Dermis blood vessel endothelial cell (primary cell): ENCODE measurements at regions not wholly inside any gene's neighbourhood (a gene's known extent, or its start where the extent isn't known, plus 50 kb on each side); places are given as distances from the start of the nearest gene placed in this dataset.
"Not testable (repeated sequence)": the region's sequence is repeated elsewhere in the genome, so short reads cannot be mapped to it uniquely, and the experiment has no call there.

ENCODE experiments used
- DNase-seq: peaks from one replicate; pipeline ENCODE4 v3.0.0; 2010

DNA sequence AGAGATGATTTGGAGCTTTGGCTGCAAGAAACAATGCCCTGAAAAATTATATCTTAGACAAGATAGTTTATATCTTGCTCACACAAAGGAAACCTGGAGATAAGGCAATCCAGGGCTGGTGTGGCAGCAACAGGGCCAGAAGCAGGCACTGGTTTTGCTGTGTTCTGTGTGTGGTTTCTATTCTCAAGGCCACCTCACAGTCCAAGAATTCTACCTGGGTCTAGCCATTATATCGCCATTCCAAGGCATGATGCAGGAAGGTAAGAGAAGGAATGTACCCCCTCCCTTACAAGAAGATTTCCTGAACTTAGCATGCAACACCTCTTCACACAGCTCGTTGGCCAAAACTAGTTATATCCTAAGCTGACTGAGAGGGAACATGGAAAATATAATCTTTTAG, 74.5 kb upstream of the MEGF10 start:
- DNase-seq = no peak

DNA sequence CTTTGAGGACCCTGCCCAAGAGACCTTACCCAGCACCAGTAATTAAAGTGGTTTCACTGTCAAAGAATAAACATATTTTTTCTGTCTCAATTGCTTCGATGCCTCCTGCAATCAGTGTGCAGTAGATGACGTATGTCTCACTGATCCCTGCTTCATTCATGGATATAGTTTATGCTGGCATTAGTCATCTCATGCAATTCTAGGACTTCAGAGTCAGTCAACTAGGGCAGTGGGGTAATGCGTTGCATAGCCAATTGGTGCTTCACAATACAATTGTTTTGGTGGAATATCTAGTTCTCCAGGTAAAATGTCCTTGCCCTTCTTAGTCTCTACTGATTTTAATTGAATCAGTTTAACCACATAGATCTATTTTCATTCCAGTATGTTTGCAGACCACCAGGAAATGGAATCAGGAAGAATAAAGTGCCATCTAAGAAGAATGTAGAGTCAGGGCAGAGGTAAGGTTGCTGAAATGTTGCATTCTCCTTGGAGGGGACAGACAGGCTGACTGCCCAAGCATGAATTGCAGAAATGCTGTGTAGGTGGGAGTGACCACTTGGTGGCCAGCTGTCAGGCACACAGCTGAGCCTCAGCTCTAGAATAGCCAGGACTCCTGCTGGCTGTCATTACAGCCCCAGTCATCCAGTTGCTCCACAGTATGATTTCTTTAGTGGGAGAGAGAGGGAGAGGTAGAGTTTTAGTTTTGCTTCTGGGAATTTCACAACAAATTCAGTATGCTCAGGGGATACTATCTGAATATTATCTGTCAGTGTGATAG, 73.5 kb upstream of the MEGF10 start:
- DNase-seq = no peak

DNA sequence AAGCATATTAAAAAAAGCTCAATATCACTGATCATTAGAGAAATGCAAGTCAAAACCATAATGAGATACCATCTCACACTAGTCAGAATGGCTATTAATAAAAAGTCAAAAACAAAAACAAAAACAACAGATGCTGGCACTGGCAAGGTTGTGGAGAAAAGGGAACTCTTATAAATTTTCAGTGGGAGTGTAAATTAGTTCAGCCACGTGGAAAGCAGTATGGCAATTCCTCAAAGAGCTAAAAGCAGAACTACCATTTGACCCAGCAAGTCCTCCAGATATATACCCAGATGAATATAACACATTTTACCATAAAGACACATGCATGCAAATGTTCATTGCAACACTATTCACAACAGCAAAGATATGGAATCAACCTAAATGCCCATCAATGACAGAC, 68.7 kb upstream of the MEGF10 start:
- not testable (repeated sequence) for DNase-seq

DNA sequence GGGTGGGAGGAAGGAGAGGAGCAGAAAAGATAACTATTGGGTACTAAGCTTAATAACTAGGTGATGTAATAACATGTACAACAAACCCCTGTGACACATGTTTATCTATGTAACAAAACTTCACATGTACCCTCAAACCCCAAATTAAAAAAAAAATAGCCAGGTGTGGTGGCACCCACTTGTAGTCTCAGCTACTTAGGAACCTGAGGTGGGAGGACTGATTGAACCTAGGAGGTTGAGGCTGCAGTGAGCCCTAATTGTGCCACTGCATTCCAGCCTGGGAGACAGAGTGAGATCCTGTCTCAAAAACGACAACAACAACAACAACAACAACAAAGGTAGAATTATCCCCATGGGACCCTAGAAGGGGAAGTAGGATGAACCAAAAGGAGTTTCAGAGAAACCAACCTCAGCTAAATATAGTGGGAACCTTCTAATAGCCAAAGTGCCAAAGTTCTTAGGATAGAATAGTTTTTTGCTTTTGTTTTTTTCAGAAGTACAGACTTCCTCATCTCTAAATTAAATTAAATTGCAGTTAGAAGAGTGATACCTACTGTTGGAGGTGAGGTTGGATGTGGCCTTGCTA, 67.9 kb upstream of the MEGF10 start:
- DNase-seq = not testable (repeated sequence)

DNA sequence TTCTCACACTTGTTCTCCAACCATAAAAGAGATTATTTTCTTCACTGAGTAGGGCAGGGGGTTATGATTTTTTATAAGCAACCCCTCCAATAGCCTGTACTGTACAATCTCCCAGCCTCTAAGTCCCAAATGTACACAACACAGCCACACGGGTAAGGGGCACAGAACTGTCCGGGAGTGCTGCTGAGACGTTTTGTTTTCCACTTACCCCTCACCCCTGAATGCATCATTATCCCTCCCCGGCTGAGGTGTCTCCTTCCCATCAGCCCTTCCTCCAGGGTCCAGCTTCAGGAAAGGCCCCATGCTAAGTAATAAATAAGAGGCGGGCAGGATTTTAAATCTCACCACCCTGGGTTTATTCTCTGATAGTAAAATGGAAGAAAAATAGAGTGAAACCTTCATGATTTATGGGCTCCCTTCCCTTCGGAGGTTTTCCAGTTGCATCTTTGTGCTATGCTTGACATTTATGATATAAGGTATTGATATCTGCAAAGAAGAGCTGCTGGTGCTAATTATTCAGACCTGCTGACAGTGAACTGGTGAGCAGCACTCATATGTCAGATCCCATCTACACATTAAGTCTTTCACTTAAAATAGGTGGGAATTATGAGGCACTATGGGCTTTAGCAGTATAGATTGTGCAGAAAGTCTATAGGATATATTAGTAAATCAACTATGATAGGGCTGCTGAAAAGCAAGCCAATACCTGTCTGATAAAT, 67.2 kb upstream of the MEGF10 start:
- DNase-seq = no peak

DNA sequence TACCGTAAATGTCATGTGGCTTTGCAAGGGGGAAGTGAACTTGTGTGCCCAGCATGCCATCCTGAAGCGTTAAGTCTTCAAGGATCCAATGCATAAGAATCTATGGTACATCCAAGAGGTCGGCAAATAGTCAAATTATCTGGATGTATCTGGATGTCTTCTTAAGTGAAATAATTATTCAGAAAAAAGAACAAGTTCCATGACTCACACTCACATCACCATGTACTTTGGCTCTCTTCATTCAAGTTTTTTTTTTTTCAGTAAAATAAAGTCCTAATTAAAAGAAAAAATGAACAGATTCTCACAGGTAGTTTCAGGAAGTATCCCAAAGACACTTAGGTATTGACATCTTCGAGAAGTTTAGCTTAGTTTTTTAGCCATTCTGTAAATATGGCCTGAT, 62.7 kb upstream of the MEGF10 start:
- DNase-seq = no peak

DNA sequence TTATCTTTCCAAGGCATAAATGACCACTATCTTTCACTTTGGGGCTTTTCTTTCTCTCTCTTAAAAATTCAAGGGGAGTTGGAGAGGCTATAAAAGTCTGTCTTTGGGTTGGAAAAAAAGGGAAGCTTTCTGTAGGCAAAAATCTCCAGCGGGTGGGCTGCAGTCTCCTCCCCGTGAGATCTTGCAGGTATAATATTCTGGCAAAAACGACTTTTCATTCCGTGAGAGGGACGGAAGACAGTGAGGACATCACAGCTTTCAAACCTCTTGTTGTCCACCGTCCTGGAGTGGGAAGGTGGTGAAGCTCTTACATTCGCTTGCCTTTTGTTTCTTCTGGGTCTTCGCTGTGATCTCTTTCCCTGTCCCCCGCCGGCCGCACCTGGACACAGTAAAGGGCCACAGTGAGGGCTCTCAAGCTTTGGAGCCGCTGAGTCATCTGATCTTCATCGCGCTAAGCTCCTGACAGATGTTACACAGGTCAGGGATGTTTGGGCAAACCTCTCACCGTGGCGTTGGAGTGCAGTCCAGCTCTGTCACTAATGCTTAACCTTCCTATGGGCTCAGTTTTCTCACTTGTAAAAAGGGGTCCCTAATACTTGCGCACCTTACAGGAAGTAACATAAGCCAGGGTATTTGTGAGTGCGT, 61.9 kb upstream of the MEGF10 start:
- no peak for DNase-seq

DNA sequence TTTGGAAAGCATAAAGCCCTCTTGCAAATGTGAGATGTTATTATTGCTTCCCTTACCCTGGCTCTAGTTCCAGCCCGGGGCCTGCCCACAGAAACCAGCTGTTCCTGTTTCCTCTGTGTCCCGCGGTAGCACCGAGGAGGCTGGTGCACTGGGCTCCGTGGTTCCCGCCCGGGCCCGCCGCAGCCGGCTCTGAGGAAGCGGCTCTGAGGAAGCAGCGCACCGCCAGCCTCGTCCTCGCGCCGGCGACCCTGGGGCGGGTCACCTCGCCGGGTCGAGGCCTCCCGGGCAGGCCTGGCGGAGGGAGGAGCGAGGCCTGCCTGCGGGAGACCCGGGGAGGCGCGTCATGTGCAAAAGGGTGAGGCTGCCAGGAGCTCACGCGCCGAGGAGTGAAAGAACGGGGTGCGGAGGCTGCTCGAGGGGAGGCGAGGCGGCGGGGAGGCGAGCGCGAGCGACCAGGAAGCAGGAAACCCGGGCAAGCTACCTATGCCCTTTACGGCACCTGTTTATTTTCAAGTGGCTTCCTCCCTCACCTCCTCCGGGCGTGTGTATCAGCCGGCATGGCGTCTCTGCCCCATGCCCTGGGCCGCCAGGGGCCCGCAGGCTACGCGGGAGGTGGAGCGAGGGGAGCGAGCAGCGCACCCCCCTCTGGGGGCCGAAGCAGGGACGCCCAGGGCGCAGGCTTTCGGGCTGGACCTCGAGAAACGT, 61.3 kb upstream of the MEGF10 start:
- DNase-seq = peak; percentile 65

DNA sequence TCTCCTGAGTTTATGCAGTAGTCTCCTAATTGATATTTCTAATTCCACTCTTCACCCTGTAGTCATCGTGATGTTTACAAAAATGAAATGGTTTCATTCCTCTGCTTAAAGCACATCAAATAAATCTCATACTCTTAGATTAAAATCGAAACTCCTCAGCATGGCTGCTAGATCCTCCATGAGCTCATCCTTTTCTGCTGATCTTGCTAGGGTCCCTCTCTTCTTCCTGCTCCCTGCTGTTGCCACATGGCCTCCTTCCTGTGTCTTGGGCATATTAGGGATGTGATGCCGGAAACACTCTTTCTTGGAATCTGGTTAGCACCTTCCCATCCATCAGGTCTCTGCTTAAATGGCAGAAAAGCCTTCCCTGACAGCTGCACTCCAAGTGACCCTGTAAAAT, 59.5 kb upstream of the MEGF10 start:
- DNase-seq = no peak

DNA sequence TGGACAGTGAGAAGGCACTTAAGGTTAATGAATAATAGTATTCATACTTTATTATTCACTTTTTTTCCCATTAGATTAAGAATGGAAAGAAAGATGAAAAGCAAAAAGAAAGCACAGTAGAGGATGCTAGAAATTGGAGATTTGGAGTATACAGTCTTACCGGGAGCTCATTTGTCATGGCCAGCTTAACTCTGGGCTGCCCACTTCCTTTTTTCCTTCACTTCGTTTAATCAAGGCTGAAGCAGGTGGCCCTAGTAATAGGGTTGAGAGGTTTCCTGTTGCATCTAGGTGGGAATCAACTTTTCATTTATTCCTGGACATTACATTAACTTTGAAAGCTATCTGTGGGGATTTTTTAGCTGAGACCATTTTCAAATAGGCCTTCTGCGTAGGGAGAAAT, 57.0 kb upstream of the MEGF10 start:
- no peak for DNase-seq

DNA sequence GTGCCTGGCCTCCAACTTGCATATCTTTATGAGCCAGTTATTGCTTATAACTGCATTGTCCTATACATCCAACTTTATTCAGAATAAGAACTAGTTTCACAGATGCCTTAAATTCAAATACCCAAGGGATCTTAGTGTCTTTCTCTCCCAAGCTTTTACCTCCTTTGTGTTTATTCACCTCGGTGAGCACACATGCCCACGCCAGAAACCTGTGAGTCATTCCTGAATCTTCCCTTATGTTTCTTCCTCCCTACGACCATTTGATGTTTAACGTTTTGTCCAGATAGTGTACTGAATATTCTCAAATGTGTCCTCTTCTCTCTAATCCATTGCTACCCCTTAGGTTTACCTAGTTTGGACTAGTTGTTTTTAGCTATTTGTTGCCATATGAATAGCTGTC, 55.5 kb upstream of the MEGF10 start:
- DNase-seq = no peak

DNA sequence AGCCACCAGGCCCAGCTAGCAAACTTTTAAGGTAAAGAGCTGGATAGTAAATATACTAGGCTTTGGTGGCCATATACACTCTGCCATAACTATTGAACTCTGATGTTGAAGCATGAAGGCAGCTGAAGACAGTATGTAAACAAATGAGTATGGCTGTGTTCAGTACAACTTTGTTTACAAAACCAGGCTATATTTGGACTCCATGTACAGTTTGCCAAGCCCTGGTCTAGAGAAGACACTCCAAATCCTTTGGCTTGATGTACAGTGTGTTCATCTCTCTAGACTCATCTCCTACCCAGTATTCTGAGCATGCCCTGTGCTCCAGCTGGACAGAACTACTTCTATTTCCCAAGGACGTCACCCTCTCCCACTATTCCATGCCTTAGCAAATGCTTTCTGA, 54.3 kb upstream of the MEGF10 start:
- DNase-seq = no peak
